ENCODE measurements at regions not wholly inside any gene's neighbourhood (a gene's known extent, or its start where the extent isn't known, plus 50 kb on each side); places are given as distances from the start of the nearest gene placed in this dataset.

GRCh38 chr20:1776681-1777475 is 118.3 kb upstream of the SIRPA start (continued):
- TF ChIP-seq USF2 (IDR thresholded peaks at IDR 0.05; ENCODE audit: low read depth, low read length) (no peak), USF2 (CRISPR knock-in tag; IDR thresholded peaks at IDR 0.05; ENCODE audit: borderline replicate concordance) (0 out of 2 replicates have a peak, but pooled peaks have one; percentile 22), HMGXB3 (CRISPR knock-in tag; IDR thresholded peaks at IDR 0.05; ENCODE audit: borderline replicate concordance) (peak; percentile 26; the same call in 1 of the 2 replicates), PAWR (CRISPR knock-in tag; IDR thresholded peaks at IDR 0.05; ENCODE audit: borderline replicate concordance) (no peak), ZNF431 (CRISPR knock-in tag; IDR thresholded peaks at IDR 0.05; ENCODE audit: borderline replicate concordance, low read depth) (0 out of 2 replicates have a peak, but pooled peaks have one; percentile 60), ZNF318 (CRISPR knock-in tag; IDR thresholded peaks at IDR 0.05) (peak; percentile 79; the same call in 1 of the 2 replicates), ARNT2 (CRISPR knock-in tag; IDR thresholded peaks at IDR 0.05; ENCODE audit: low read depth) (peak; percentile 86), ONECUT2 (CRISPR knock-in tag; IDR thresholded peaks at IDR 0.05) (no peak), THRA (CRISPR knock-in tag; IDR thresholded peaks at IDR 0.05; ENCODE audit: borderline replicate concordance) (peak; percentile 73), POLR2AphosphoS5 (IDR thresholded peaks at IDR 0.05; ENCODE audit: low read depth, low read length) (peak; percentile 29; the same call in 1 of the 2 replicates), NR2C2 (CRISPR knock-in tag; IDR thresholded peaks at IDR 0.05; ENCODE audit: borderline replicate concordance) (peak; percentile 77; the same call in 1 of the 2 replicates)

Measured in HepG2 (cell line).